NCI-H2107 treated with DMSO at 0.1 percent for 48 hours (cell line): ENCODE measurements at regions not wholly inside any gene's neighbourhood (a gene's known extent, or its start where the extent isn't known, plus 50 kb on each side); places are given as distances from the start of the nearest gene placed in this dataset.

Experiments
- DNase-seq: peaks from one replicate; lab custom pipeline; 2025; ENCODE audit not compliant: unreplicated experiment; lab: John Stamatoyannopoulos, UW

GRCh38 chr1:199151634-199152425 is 513.0 kb downstream of the PTPRC start:
- no peak for DNase-seq

- no peak for DNase-seq
These were observed 513.8 kb downstream of the PTPRC start for GRCh38 chr1:199152676-199153075.

- DNase-seq = no peak
These were observed 516.6 kb downstream of the PTPRC start for GRCh38 chr1:199155166-199156019.

- DNase-seq = no peak
These were observed 518.7 kb downstream of the PTPRC start for GRCh38 chr1:199157494-199157893.

- DNase-seq = no peak
These were observed 521.9 kb downstream of the PTPRC start for GRCh38 chr1:199160521-199161318.

GRCh38 chr1:199161319-199161680 is 522.5 kb downstream of the PTPRC start:
- DNase-seq = no peak

GRCh38 chr1:199161766-199162303 is 523.0 kb downstream of the PTPRC start:
- no peak for DNase-seq

- DNase-seq = no peak
These were observed 524.4 kb downstream of the PTPRC start for GRCh38 chr1:199163267-199163666.

- no peak for DNase-seq
These were observed 524.8 kb downstream of the PTPRC start for GRCh38 chr1:199163670-199164069.

- no peak for DNase-seq
These were observed 528.6 kb downstream of the PTPRC start for GRCh38 chr1:199167460-199167859.

- no peak for DNase-seq
These were observed 530.2 kb downstream of the PTPRC start for GRCh38 chr1:199168888-199169585.

GRCh38 chr1:199170711-199171110 is 531.9 kb downstream of the PTPRC start:
- no peak for DNase-seq

- no peak for DNase-seq
These were observed 533.6 kb downstream of the PTPRC start for GRCh38 chr1:199172171-199173124.

GRCh38 chr1:199173356-199173755 is 534.5 kb downstream of the PTPRC start:
- DNase-seq = no peak

- DNase-seq = no peak
These were observed 535.5 kb downstream of the PTPRC start for GRCh38 chr1:199174336-199174735.

GRCh38 chr1:199176713-199177112 is 537.9 kb downstream of the PTPRC start:
- DNase-seq = no peak

GRCh38 chr1:199177241-199177640 is 538.4 kb downstream of the PTPRC start:
- DNase-seq = no peak

GRCh38 chr1:199178646-199179045 is 539.8 kb downstream of the PTPRC start:
- DNase-seq = no peak

GRCh38 chr1:199182186-199182843 is 543.5 kb downstream of the PTPRC start:
- DNase-seq = no peak
